Panc1 (cell line): ENCODE measurements at regions not wholly inside any gene's neighbourhood (a gene's known extent, or its start where the extent isn't known, plus 50 kb on each side); places are given as distances from the start of the nearest gene placed in this dataset.

Experiments
- ATAC-seq: fragments of 200-7000 bp; cut with Tn5 transposase; 2 replicates; pipeline ENCODE4 v1.9.1; 2020; ENCODE audit warnings: mild to moderate bottlenecking, moderate library complexity
- BruUV-seq: library from RNA; stranded (reverse); fragments of 400-500 nt; replicated peaks from 2 replicates; lab custom pipeline; 2021; lab: Mats Ljungman, UMichigan
- CTCF ChIA-PET: fragments of 300-600 bp; sonication (Branson Sonifier 250); formaldehyde crosslinking; loops from one replicate; lab custom pipeline; 2022; ENCODE audit warnings: antibody characterized with exemption; lab: Charles Lee
- POLR2A ChIA-PET: fragments of 300-600 bp; sonication (Branson Sonifier 250); formaldehyde crosslinking; loops from one replicate; lab custom pipeline; 2022; ENCODE audit warnings: antibody characterized with exemption; lab: Charles Lee
- DNase-seq: peaks from one replicate; pipeline ENCODE4 v3.0.0-alpha.2; 2010; ENCODE audit warnings: low read depth, low spot score
- H3K27ac ChIP-seq: 2 replicates; pipeline ENCODE4 v1.5.1; 2011; ENCODE audit warnings: mild to moderate bottlenecking, low read length, inconsistent platforms
- H3K27me3 ChIP-seq: fragments of 200-500 bp; sonication (Bioruptor generic); 2 replicates; pipeline ENCODE4 v1.6.0; 2014; ENCODE audit warnings: low read length, inconsistent platforms; ENCODE audit not compliant: control insufficient read depth, insufficient read depth
- H3K36me3 ChIP-seq: fragments of 200-500 bp; sonication (Bioruptor generic); 2 replicates; pipeline ENCODE4 v1.5.1; 2014; ENCODE audit warnings: inconsistent platforms, mild to moderate bottlenecking, low read length, moderate library complexity; ENCODE audit not compliant: control insufficient read depth, insufficient read depth
- H3K4me1 ChIP-seq: 2 replicates; pipeline ENCODE4 v1.5.1; 2011; ENCODE audit warnings: inconsistent platforms, mild to moderate bottlenecking, low read length, moderate library complexity; ENCODE audit not compliant: control insufficient read depth, insufficient read depth
- H3K4me3 ChIP-seq, 2 experiments: 2 replicates each; pipeline ENCODE4 v1.5.1; 2011 to 2012; ENCODE audit warnings: low read depth in 2 of 2, low read length in 2 of 2, mild to moderate bottlenecking in 2 of 2, inconsistent platforms in 1 of 2, moderate library complexity in 1 of 2
- H3K9me3 ChIP-seq: fragments of 200-500 bp; sonication (Bioruptor generic); 2 replicates; pipeline ENCODE4 v1.5.1; 2014; ENCODE audit warnings: low read depth, mild to moderate bottlenecking, inconsistent platforms, low read length, moderate library complexity; ENCODE audit not compliant: control insufficient read depth, insufficient read depth
- CTCF ChIP-seq: fragments of 450-650 bp; IDR thresholded peaks from 2 replicates; pipeline ENCODE4 v1.5.1; 2017; ENCODE audit warnings: mild to moderate bottlenecking
- POLR2AphosphoS5 ChIP-seq: IDR thresholded peaks from 2 replicates; pipeline ENCODE4 v1.6.1; 2012; ENCODE audit warnings: mild to moderate bottlenecking, low read depth, low read length, moderate library complexity
- SIN3A ChIP-seq: IDR thresholded peaks from 2 replicates; pipeline ENCODE4 v1.6.1; 2012; ENCODE audit warnings: low read depth, mild to moderate bottlenecking, low read length, moderate library complexity, borderline replicate concordance; ENCODE audit not compliant: insufficient read depth
- TCF7L2 ChIP-seq: IDR thresholded peaks from 2 replicates; pipeline ENCODE4 v1.6.1; 2011; ENCODE audit warnings: mild to moderate bottlenecking, low read depth, low read length, inconsistent platforms
- in situ Hi-C: cut with HindIII; loops from 2 replicates; pipeline ENCODE4 v1.10.0; 2016; ENCODE audit warnings: low sequenced_read_pairs, low pct_unique_long_range_greater_than_20kb
- intact Hi-C: fragments of 100-400 bp; cut with micrococcal nuclease; formaldehyde crosslinking; loops from one replicate; pipeline ENCODE4 v1.10.0; 2022; ENCODE audit not compliant: unreplicated experiment
- TF ChIP-seq, protein P1 (sequence below), 2 experiments: IDR thresholded peaks; 2 replicates each; pipeline ENCODE4 v1.6.1; 2011 to 2012; ENCODE audit warnings: low read depth in 2 of 2, control low read depth in 1 of 2, low read length in 1 of 2, mild to moderate bottlenecking in 1 of 2, moderate library complexity in 1 of 2; ENCODE audit not compliant: insufficient read depth in 1 of 2

DNA sequence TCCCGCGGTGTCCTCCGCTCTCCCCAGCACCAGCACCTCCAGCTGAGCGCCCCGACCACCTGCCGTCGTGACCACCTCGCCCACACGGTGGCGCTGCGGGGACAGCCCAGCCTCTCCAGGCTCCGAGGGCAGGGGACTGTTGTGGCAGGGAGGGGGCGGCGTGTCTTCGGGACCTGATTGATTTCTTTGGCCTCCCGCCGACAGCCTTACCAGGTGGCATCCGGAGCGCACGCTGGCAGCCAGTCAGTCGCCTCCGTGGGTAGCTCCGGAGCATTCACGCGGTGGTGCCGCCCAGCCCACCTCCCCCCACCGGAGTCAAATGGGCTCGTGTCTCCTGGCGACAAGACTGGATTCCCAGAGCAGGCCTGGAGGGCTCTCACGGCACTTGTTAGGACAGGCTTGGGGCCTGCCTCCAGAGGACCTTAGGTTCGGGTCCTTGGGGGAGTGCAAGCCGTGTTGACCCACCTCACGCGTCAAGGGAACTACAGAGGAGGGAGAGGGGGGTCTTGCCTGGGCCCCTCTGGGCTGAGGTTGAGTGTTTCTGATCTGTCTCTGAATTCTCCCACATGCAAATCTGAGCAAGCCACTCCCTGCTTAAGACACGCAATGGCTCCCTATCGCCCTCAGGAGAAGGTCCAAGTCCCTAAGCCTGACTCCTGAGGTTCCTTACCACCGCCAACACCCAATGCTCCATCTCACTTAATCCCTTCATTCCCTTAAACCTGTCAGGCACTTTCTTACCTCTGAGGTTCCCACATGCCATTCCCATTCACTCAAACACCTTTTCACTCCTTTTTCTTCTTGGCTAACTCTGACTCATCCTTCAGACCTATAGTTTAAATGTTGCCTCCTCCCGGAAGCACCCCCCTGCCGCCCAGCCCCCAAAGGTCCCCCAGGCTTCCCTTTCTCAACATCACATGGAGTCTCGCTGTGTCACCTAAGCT is 51.2 kb upstream of the GGTA1 start:
- in situ Hi-C loops (no loop called here), intact Hi-C loops (loop anchor here (10.0 kb wide), 1 partner anchor 74 kb away; no protein-coding TSS in a partner anchor)
- Histone ChIP-seq H3K4me1 (no peaks in the 10 kb centered on the region), H3K27ac (no peak overlapping the region), H3K4me3 (peak overlapping the region in 1 of 2 experiments; percentile 21; a peak in 1 of 4 replicates), H3K36me3 (no peaks in the 10 kb centered on the region), H3K9me3 (no peaks in the 10 kb centered on the region), H3K27me3 (no peaks in the 10 kb centered on the region)
- ChIA-PET POLR2A (interaction anchor here (0.6 kb wide), 1 partner anchor 19 kb away, joined by 3 read pairs; no protein-coding TSS in a partner anchor), CTCF (interaction anchor here (0.8 to 1.1 kb wide), 3 partner anchors 11 to 397 kb away, joined by 3 to 5 read pairs (median 3); no protein-coding TSS in a partner anchor)
- TF ChIP-seq CTCF, result peak; percentile 93
- TF ChIP-seq TCF7L2, result no peak
- TF ChIP-seq, protein P1, sequence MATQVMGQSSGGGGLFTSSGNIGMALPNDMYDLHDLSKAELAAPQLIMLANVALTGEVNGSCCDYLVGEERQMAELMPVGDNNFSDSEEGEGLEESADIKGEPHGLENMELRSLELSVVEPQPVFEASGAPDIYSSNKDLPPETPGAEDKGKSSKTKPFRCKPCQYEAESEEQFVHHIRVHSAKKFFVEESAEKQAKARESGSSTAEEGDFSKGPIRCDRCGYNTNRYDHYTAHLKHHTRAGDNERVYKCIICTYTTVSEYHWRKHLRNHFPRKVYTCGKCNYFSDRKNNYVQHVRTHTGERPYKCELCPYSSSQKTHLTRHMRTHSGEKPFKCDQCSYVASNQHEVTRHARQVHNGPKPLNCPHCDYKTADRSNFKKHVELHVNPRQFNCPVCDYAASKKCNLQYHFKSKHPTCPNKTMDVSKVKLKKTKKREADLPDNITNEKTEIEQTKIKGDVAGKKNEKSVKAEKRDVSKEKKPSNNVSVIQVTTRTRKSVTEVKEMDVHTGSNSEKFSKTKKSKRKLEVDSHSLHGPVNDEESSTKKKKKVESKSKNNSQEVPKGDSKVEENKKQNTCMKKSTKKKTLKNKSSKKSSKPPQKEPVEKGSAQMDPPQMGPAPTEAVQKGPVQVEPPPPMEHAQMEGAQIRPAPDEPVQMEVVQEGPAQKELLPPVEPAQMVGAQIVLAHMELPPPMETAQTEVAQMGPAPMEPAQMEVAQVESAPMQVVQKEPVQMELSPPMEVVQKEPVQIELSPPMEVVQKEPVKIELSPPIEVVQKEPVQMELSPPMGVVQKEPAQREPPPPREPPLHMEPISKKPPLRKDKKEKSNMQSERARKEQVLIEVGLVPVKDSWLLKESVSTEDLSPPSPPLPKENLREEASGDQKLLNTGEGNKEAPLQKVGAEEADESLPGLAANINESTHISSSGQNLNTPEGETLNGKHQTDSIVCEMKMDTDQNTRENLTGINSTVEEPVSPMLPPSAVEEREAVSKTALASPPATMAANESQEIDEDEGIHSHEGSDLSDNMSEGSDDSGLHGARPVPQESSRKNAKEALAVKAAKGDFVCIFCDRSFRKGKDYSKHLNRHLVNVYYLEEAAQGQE (IDR thresholded peaks at IDR 0.05; ENCODE audit: insufficient read depth in 1 of 2, low read depth in 2 of 2, low read length in 1 of 2), result no peak
- ATAC-seq (peak; percentile 74), DNase-seq (no peak)
- BruUV-seq, result no TSS peak

GRCh38 chr9:121551985-121552753 is 52.5 kb upstream of the GGTA1 start:
- Histone ChIP-seq H3K36me3 (no peaks in the 10 kb centered on the region), H3K27me3 (no peaks in the 10 kb centered on the region), H3K9me3 (no peaks in the 10 kb centered on the region), H3K4me3 (no peak overlapping the region), H3K4me1 (no peaks in the 10 kb centered on the region), H3K27ac (no peak overlapping the region)
- ATAC-seq (no peak), DNase-seq (no peak)
- intact Hi-C loops, result loop anchor here (10.0 kb wide), 1 partner anchor 73 kb away; no protein-coding TSS in a partner anchor
- in situ Hi-C loops, result no loop called here
- CTCF ChIA-PET, result no interaction called here
- TF ChIP-seq SIN3A (no peak), POLR2AphosphoS5 (no peak), TCF7L2 (no peak), CTCF (no peak)
- TF ChIP-seq, protein P1 (IDR thresholded peaks at IDR 0.05; ENCODE audit: insufficient read depth in 1 of 2, low read depth in 2 of 2, low read length in 1 of 2), result no peak
- BruUV-seq, result no TSS peak
- POLR2A ChIA-PET, result no interaction called here
